ENCODE measurements at regions not wholly inside any gene's neighbourhood (a gene's known extent, or its start where the extent isn't known, plus 50 kb on each side); places are given as distances from the start of the nearest gene placed in this dataset.
A peak's percentile ranks its signal among the peaks of the same experiment; 100 is the strongest.

DNA sequence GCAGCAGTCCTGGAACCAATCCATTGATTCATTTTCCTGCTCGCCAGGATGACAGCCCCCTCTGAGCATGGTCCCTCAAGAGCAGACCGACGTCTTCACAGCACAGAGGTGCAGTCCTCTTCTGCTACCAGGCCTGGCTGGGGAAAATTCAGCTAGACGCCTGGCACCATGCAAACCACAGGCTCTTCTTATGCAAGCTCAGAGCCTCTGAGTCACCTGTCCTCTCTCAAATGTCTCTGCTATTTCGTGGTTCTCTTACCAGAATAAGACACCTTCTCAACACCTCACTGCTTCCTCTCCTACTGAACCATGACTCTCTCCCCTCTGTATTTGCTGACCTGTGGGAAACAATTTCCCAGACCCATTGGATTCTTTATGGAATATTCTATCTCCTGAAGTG is 79.8 kb upstream of the CYRIA start:
- DNase-seq (ENCODE audit: low read depth) = peak; percentile 41
- H3K4me3 ChIP-seq (ENCODE audit: low read depth, low read length) = no peak overlapping the region
- TF ChIP-seq MYC (IDR thresholded peaks at IDR 0.05; ENCODE audit: low read depth, low read length) = no peak
- TF ChIP-seq, protein P1, sequence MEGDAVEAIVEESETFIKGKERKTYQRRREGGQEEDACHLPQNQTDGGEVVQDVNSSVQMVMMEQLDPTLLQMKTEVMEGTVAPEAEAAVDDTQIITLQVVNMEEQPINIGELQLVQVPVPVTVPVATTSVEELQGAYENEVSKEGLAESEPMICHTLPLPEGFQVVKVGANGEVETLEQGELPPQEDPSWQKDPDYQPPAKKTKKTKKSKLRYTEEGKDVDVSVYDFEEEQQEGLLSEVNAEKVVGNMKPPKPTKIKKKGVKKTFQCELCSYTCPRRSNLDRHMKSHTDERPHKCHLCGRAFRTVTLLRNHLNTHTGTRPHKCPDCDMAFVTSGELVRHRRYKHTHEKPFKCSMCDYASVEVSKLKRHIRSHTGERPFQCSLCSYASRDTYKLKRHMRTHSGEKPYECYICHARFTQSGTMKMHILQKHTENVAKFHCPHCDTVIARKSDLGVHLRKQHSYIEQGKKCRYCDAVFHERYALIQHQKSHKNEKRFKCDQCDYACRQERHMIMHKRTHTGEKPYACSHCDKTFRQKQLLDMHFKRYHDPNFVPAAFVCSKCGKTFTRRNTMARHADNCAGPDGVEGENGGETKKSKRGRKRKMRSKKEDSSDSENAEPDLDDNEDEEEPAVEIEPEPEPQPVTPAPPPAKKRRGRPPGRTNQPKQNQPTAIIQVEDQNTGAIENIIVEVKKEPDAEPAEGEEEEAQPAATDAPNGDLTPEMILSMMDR (IDR thresholded peaks at IDR 0.05; ENCODE audit: low read depth, low read length) = no peak
- TF ChIP-seq, protein P2, sequence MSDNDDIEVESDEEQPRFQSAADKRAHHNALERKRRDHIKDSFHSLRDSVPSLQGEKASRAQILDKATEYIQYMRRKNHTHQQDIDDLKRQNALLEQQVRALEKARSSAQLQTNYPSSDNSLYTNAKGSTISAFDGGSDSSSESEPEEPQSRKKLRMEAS (IDR thresholded peaks at IDR 0.05; ENCODE audit: low read depth, low read length) = no peak
- no peak for TF ChIP-seq POLR2A (IDR thresholded peaks at IDR 0.05; ENCODE audit: extremely low read depth, insufficient read length)

DNA sequence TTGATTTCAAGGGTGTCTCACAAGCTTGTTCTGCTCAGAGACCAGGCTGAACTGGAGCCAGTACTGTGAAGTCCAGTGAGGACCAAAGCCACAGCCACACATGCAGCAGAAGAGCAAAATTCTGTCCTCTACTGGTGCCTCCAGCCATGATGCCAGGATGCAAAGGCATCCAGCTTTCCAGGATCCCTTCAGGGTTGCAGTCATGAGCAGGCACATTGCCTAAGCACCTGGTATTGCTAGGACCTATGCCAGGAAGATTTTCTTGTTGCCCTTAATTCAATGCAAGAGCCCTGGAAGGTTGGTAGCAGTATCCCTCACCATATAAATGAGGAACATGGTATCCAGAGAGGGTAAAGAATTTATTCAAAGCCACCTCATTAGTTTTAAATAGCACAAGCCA is 78.9 kb upstream of the CYRIA start:
- no peak overlapping the region for H3K4me3 ChIP-seq (ENCODE audit: low read depth, low read length)
- DNase-seq (ENCODE audit: low read depth) = no peak
- no peak for TF ChIP-seq POLR2A (IDR thresholded peaks at IDR 0.05; ENCODE audit: extremely low read depth, insufficient read length)
- TF ChIP-seq MYC (IDR thresholded peaks at IDR 0.05; ENCODE audit: low read depth, low read length) = no peak
- TF ChIP-seq, protein P2 (IDR thresholded peaks at IDR 0.05; ENCODE audit: low read depth, low read length) = no peak
- TF ChIP-seq, protein P1 (IDR thresholded peaks at IDR 0.05; ENCODE audit: low read depth, low read length) = no peak

DNA sequence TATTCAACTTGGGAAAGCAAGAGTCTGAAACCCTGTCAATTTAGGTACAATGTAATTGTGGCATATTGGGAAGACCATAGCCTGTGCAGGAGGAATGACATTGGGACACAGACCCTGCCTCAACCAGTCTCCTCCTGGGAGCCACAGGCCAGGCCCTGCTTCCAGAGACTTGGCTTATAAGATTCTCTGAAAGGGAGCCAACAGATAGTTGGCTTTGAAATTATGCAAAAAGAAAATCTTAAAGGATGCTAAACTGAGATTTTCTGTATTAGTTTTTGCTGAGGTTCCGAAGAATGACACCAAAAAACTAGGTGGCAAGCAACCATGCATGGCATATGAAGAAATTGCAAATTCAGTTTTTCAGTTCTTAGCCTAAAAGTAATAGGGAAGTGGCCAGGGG is 76.4 kb upstream of the CYRIA start:
- TF ChIP-seq POLR2A (IDR thresholded peaks at IDR 0.05; ENCODE audit: extremely low read depth, insufficient read length) (no peak), MYC (IDR thresholded peaks at IDR 0.05; ENCODE audit: low read depth, low read length) (no peak)
- TF ChIP-seq, protein P1 (IDR thresholded peaks at IDR 0.05; ENCODE audit: low read depth, low read length) = no peak
- TF ChIP-seq, protein P2 (IDR thresholded peaks at IDR 0.05; ENCODE audit: low read depth, low read length) = no peak
- H3K4me3 ChIP-seq (ENCODE audit: low read depth, low read length) = no peak overlapping the region
- no peak for DNase-seq (ENCODE audit: low read depth)

DNA sequence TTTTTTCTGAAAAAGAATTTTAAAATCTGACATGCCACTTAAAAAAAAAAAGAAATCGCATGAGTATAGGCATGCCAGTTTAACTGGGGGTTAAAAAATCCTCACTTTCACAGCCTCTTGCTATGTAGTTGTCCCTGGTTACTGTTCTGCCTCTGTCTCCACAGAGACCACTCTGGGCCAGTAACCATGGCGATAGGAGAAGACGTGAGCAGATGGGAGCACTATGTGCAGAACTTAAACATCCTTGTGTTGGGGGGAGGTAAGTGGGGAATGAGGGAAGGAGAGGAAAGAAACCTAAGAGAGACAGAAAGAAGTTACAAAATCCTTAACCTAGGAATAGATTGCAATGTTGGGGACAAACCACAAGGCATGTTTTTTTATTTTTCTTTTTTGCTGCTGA is 75.9 kb upstream of the CYRIA start:
- no peak for TF ChIP-seq POLR2A (IDR thresholded peaks at IDR 0.05; ENCODE audit: extremely low read depth, insufficient read length)
- TF ChIP-seq MYC (IDR thresholded peaks at IDR 0.05; ENCODE audit: low read depth, low read length) = no peak
- TF ChIP-seq, protein P2 (IDR thresholded peaks at IDR 0.05; ENCODE audit: low read depth, low read length) = no peak
- TF ChIP-seq, protein P1 (IDR thresholded peaks at IDR 0.05; ENCODE audit: low read depth, low read length) = no peak
- DNase-seq (ENCODE audit: low read depth) = no peak
- H3K4me3 ChIP-seq (ENCODE audit: low read depth, low read length) = no peak overlapping the region

DNA sequence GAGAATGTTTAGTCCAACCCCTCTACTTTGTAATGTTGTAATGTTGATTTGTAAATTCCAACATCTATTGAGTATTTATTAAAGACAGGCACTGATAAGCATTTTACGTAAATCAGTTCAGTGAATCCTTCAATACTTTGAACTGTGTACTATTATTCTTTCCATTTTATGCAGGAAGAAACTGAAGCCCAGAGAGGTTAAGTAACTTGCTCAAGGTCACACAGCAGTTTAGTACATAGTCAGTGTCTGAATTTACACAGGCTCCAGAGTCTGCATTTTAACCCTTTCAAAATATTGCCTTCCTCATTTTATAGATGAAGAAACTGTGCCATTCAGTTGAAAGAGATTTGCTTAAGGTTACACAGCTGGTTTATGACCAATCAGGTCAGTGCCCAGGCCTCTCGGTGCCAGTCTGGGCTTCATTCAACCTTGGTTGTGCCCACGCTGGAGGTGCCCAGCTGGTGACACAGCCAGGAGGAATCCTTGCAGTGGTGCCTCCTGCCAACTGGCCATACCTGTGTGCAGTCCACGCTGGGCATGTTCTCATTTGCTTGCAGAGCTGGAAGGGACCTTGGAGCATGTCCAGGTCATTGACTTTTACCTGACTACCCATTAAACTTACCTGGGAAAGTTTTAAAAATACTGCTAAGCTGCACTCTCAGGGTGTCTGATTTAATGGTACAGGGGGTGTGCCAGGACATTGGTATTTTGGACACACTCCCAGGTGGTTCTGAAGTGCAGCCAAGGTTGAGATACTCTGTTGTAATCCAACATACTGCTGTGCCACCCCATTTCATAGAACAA is 74.3 kb upstream of the CYRIA start:
- DNase-seq (ENCODE audit: low read depth) = no peak
- H3K4me3 ChIP-seq (ENCODE audit: low read depth, low read length) = no peak overlapping the region
- TF ChIP-seq, protein P1 (IDR thresholded peaks at IDR 0.05; ENCODE audit: low read depth, low read length) = no peak
- TF ChIP-seq POLR2A (IDR thresholded peaks at IDR 0.05; ENCODE audit: extremely low read depth, insufficient read length) (no peak), MYC (IDR thresholded peaks at IDR 0.05; ENCODE audit: low read depth, low read length) (no peak)
- TF ChIP-seq, protein P2 (IDR thresholded peaks at IDR 0.05; ENCODE audit: low read depth, low read length) = no peak
